GM23338 (cell line): ENCODE measurements at regions not wholly inside any gene's neighbourhood (a gene's known extent, or its start where the extent isn't known, plus 50 kb on each side); places are given as distances from the start of the nearest gene placed in this dataset.

Experiments used
- CREB1 ChIP-seq: fragments of 250-450 bp; sonication (Bioruptor Pico); IDR thresholded peaks from 2 replicates; pipeline ENCODE4 v1.5.0; 2020; ENCODE audit warnings: low read depth, mild to moderate bottlenecking, moderate library complexity
- CTCF ChIP-seq, 2 experiments: fragments of 200-600 bp in 1 of 2; sonication (generic) in 1 of 2; conservative IDR thresholded peaks; 2 replicates each; pipeline versions ENCODE4 v1.5.1 to v1.6.1; 2016 to 2017; ENCODE audit warnings: antibody characterized with exemption in 2 of 2, low read depth in 2 of 2, mild to moderate bottlenecking in 2 of 2, moderate library complexity in 1 of 2
- EZH2 ChIP-seq: fragments of 200-600 bp; sonication (generic); IDR thresholded peaks from one replicate; pipeline ENCODE4 v1.8.0; 2017; ENCODE audit warnings: antibody characterized with exemption, mild to moderate bottlenecking, low read depth; ENCODE audit not compliant: unreplicated experiment
- EZH2phosphoT487 ChIP-seq: fragments of 200-600 bp; sonication (generic); IDR thresholded peaks from one replicate; pipeline ENCODE4 v1.8.1; 2018; ENCODE audit warnings: antibody characterized with exemption; ENCODE audit not compliant: unreplicated experiment
- JUNB ChIP-seq: IDR thresholded peaks from one replicate; pipeline ENCODE4 v1.6.1; 2016; ENCODE audit warnings: antibody characterized with exemption; ENCODE audit not compliant: unreplicated experiment
- POLR2AphosphoS5 ChIP-seq: IDR thresholded peaks from 2 replicates; pipeline ENCODE4 v1.6.1; 2016; ENCODE audit warnings: antibody characterized with exemption, low read depth
- TF ChIP-seq, protein P1 (sequence below): IDR thresholded peaks from one replicate; pipeline ENCODE4 v1.6.1; 2018; ENCODE audit warnings: antibody characterized with exemption; ENCODE audit not compliant: unreplicated experiment
- TF ChIP-seq, protein P2 (sequence below): IDR thresholded peaks from 2 replicates; pipeline ENCODE4 v1.6.1; 2016; ENCODE audit warnings: antibody characterized with exemption

DNA sequence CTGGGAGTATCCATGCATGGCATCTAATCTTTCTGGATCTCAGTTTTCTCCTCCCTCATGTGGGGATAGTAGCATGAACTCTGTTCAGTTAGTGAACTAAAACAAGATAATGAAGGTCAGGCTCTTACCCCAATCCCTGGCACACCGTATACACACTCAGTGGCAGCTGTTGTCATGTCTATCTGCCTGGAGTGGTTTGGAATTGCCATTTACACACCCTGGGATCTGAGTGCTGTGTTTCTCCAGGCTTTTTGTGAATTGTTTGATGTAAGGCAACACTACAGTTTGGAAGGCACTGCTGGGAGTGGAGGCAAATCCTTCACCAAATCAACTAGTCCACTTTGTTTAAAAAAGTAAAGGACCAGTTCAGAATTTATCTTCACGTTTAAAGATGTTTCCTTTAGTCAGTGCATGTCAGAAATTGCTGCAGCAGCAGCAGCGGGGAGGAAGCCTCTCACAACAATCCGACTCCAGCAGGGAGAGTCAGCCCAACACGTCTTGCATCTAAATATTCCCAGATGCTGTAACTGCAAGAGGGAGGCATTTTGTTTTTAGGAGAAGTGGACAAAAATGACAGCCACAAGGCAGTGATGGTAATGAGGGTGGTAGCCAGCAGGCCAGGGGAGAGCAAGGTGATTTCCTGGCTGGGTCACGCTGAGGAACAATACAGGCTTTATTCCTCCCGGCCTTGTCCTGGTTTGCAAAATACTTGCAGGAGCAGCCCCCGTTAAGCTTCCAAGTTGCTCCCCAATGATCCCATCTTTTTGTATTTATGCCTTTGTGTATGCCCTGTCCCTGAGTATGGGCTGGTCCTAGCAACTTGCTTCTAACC is 128.5 kb upstream of the LRIG1 start:
- TF ChIP-seq CTCF (conservative IDR thresholded peaks at IDR 0.05; ENCODE audit: low read depth in 2 of 2) (no peak), POLR2AphosphoS5 (no peak), EZH2phosphoT487 (no peak), JUNB (no peak), EZH2 (no peak), CREB1 (CRISPR knock-in tag) (no peak)
- TF ChIP-seq, protein P1, sequence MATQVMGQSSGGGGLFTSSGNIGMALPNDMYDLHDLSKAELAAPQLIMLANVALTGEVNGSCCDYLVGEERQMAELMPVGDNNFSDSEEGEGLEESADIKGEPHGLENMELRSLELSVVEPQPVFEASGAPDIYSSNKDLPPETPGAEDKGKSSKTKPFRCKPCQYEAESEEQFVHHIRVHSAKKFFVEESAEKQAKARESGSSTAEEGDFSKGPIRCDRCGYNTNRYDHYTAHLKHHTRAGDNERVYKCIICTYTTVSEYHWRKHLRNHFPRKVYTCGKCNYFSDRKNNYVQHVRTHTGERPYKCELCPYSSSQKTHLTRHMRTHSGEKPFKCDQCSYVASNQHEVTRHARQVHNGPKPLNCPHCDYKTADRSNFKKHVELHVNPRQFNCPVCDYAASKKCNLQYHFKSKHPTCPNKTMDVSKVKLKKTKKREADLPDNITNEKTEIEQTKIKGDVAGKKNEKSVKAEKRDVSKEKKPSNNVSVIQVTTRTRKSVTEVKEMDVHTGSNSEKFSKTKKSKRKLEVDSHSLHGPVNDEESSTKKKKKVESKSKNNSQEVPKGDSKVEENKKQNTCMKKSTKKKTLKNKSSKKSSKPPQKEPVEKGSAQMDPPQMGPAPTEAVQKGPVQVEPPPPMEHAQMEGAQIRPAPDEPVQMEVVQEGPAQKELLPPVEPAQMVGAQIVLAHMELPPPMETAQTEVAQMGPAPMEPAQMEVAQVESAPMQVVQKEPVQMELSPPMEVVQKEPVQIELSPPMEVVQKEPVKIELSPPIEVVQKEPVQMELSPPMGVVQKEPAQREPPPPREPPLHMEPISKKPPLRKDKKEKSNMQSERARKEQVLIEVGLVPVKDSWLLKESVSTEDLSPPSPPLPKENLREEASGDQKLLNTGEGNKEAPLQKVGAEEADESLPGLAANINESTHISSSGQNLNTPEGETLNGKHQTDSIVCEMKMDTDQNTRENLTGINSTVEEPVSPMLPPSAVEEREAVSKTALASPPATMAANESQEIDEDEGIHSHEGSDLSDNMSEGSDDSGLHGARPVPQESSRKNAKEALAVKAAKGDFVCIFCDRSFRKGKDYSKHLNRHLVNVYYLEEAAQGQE, result no peak
- TF ChIP-seq, protein P2, sequence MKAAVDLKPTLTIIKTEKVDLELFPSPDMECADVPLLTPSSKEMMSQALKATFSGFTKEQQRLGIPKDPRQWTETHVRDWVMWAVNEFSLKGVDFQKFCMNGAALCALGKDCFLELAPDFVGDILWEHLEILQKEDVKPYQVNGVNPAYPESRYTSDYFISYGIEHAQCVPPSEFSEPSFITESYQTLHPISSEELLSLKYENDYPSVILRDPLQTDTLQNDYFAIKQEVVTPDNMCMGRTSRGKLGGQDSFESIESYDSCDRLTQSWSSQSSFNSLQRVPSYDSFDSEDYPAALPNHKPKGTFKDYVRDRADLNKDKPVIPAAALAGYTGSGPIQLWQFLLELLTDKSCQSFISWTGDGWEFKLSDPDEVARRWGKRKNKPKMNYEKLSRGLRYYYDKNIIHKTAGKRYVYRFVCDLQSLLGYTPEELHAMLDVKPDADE, result no peak
